ENCODE measurements at regions not wholly inside any gene's neighbourhood (a gene's known extent, or its start where the extent isn't known, plus 50 kb on each side); places are given as distances from the start of the nearest gene placed in this dataset.

- TF ChIP-seq CHD7 (IDR thresholded peaks at IDR 0.05; ENCODE audit: insufficient replicate concordance, low read length) = no peak
- no peak for TF ChIP-seq USF2 (IDR thresholded peaks at IDR 0.05; ENCODE audit: low read length)
- TF ChIP-seq ASH2L (IDR thresholded peaks at IDR 0.05; ENCODE audit: low read length) = no peak
- TF ChIP-seq CREB1 (IDR thresholded peaks at IDR 0.05) = no peak
- no peak for TF ChIP-seq HDAC6 (IDR thresholded peaks at IDR 0.05; ENCODE audit: low read depth, low read length)
Measured at GRCh38 chr9:106119176-106119575, 424.8 kb downstream of the TMEM38B start (continued).

Data from H1 (cell line).